GM21390 (cell line): ENCODE measurements at regions not wholly inside any gene's neighbourhood (a gene's known extent, or its start where the extent isn't known, plus 50 kb on each side); places are given as distances from the start of the nearest gene placed in this dataset.
"Not testable (repeated sequence)": the region's sequence is repeated elsewhere in the genome, so short reads cannot be mapped to it uniquely, and the experiment has no call there.

Experiments used
- ATAC-seq: cut with Tn5 transposase; IDR thresholded peaks from one replicate; pipeline ENCODE4 v1.9.1; 2021; ENCODE audit not compliant: unreplicated experiment

- no peak for ATAC-seq
Measured at GRCh38 chr10:33666686-33667480, 332.4 kb upstream of the NRP1 start.

- no peak for ATAC-seq
Measured at GRCh38 chr10:33665501-33665900, 331.0 kb upstream of the NRP1 start.

GRCh38 chr10:33664070-33664469 is 329.6 kb upstream of the NRP1 start:
- no peak for ATAC-seq

- ATAC-seq = no peak
Measured at GRCh38 chr10:33661580-33662336, 327.3 kb upstream of the NRP1 start.

- no peak for ATAC-seq
Measured at GRCh38 chr10:33660329-33660728, 325.9 kb upstream of the NRP1 start.

GRCh38 chr10:33657913-33658312 is 323.4 kb upstream of the NRP1 start:
- no peak for ATAC-seq

GRCh38 chr10:33657154-33657908 is 322.9 kb upstream of the NRP1 start:
- no peak for ATAC-seq

- no peak for ATAC-seq
Measured at GRCh38 chr10:33655921-33656320, 321.5 kb upstream of the NRP1 start.

- no peak for ATAC-seq
Measured at GRCh38 chr10:33655165-33655815, 320.8 kb upstream of the NRP1 start.

- no peak for ATAC-seq
Measured at GRCh38 chr10:33653584-33654367, 319.3 kb upstream of the NRP1 start.

GRCh38 chr10:33652870-33653269 is 318.4 kb upstream of the NRP1 start:
- no peak for ATAC-seq

GRCh38 chr10:33650131-33650530 is 315.7 kb upstream of the NRP1 start:
- not testable (repeated sequence) for ATAC-seq

- ATAC-seq = no peak
Measured at GRCh38 chr10:33643042-33643441, 308.6 kb upstream of the NRP1 start.

- ATAC-seq = no peak
Measured at GRCh38 chr10:33638891-33639290, 304.4 kb upstream of the NRP1 start.

GRCh38 chr10:33638374-33638773 is 303.9 kb upstream of the NRP1 start:
- no peak for ATAC-seq

- no peak for ATAC-seq
Measured at GRCh38 chr10:33635967-33636515, 301.6 kb upstream of the NRP1 start.

- ATAC-seq = no peak
Measured at GRCh38 chr10:33632432-33632831, 298.0 kb upstream of the NRP1 start.

- no peak for ATAC-seq
Measured at GRCh38 chr10:33631991-33632390, 297.5 kb upstream of the NRP1 start.

GRCh38 chr10:33630761-33631160 is 296.3 kb upstream of the NRP1 start:
- no peak for ATAC-seq

GRCh38 chr10:33627611-33628010 is 293.1 kb upstream of the NRP1 start:
- no peak for ATAC-seq
